MM.1S (cell line): ENCODE measurements at regions not wholly inside any gene's neighbourhood (a gene's known extent, or its start where the extent isn't known, plus 50 kb on each side); places are given as distances from the start of the nearest gene placed in this dataset.

Experiments used
- EZH2 ChIP-seq: fragments of 300-600 bp; sonication (generic); optimal IDR thresholded peaks from 2 replicates; pipeline ENCODE3; 2017; ENCODE audit warnings: low read depth, mild to moderate bottlenecking, antibody characterized with exemption, low read length, mixed read lengths
- TF ChIP-seq, protein P1 (sequence below): fragments of 300-600 bp; sonication (generic); IDR thresholded peaks from 2 replicates; pipeline ENCODE4 v1.5.1; 2016; ENCODE audit warnings: antibody characterized with exemption, low read length, mixed read lengths

GRCh38 chr1:61616830-61617229 lies 108.1 kb downstream of the TM2D1 start:
- TF ChIP-seq, protein P1, sequence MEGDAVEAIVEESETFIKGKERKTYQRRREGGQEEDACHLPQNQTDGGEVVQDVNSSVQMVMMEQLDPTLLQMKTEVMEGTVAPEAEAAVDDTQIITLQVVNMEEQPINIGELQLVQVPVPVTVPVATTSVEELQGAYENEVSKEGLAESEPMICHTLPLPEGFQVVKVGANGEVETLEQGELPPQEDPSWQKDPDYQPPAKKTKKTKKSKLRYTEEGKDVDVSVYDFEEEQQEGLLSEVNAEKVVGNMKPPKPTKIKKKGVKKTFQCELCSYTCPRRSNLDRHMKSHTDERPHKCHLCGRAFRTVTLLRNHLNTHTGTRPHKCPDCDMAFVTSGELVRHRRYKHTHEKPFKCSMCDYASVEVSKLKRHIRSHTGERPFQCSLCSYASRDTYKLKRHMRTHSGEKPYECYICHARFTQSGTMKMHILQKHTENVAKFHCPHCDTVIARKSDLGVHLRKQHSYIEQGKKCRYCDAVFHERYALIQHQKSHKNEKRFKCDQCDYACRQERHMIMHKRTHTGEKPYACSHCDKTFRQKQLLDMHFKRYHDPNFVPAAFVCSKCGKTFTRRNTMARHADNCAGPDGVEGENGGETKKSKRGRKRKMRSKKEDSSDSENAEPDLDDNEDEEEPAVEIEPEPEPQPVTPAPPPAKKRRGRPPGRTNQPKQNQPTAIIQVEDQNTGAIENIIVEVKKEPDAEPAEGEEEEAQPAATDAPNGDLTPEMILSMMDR: no peak
- TF ChIP-seq EZH2: no peak
